COLO668 (cell line): ENCODE measurements at regions not wholly inside any gene's neighbourhood (a gene's known extent, or its start where the extent isn't known, plus 50 kb on each side); places are given as distances from the start of the nearest gene placed in this dataset.

Experiments used
- DNase-seq: peaks from one replicate; lab custom pipeline; 2025; ENCODE audit not compliant: unreplicated experiment; lab: John Stamatoyannopoulos, UW

DNA sequence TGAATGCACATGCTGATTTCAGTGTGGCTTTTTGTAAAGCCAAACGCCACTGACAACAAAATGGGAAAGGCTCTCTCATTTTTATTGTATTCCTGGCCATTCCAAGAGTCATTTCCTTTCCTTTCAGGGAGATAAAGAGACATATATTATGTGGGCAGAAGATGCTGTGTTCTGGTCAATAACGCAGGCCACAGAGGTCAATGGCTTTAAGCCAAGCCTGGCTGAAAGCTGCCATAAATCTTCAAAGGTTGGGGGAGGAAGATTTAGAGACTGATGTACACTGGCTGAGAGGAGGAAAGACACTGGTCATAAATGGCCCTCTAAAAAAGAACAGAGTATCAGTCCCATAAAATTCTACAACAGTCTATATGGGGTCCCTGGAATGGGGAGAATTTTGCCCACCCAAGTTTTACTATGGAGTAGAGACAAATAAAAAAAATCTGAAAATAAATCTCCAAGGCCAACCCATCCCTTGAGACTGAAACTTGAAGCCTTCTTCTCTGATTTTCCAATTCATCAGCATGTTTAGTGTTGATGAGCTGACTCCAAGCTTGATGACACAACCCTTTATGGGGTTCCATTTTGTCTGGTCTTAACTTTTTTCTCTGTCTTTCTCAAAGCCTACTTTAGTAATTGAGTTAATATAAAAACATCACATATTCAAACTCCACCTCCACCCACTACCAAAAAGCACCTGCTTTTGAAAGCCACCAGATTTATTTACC lies 152.1 kb upstream of the SLC24A2 start:
- DNase-seq: no peak

GRCh38 chr9:19939734-19940278 lies 151.0 kb upstream of the SLC24A2 start:
- no peak for DNase-seq

- no peak for DNase-seq
These were observed 150.3 kb upstream of the SLC24A2 start for GRCh38 chr9:19938990-19939733.

- no peak for DNase-seq
These were observed 148.3 kb upstream of the SLC24A2 start for GRCh38 chr9:19937121-19937520.

- DNase-seq: no peak
These were observed 147.8 kb upstream of the SLC24A2 start for GRCh38 chr9:19936598-19936997.

- peak; percentile 13 for DNase-seq
These were observed 146.6 kb upstream of the SLC24A2 start for GRCh38 chr9:19935422-19935821.

DNA sequence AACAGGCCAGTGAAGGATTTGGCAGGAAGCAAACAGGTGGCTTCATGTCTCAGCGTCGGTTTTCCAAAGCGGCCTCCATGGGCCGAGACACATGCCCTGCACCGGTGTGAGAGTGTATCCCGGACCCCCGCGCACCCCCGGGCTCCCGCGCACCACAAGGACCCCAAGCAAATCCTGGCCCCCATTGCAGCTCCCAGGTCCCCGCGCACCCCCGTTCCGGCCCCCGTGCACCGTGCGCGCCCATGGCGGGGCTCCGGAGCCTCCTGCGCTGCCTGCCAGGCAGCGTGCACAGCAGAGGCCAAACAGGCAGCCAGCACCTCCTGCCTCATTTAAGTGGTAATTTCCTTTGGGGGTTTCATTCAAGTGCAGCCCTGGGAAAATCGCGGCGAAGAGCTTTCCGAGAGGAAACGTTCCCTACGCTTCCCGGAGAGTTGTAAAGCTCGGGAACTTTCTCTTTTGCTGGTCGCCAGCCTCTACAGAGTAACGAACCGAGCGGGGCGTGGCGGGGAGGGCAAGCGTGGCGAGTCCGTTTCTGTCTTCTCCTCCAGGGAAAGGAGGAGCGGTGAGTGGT lies 145.5 kb upstream of the SLC24A2 start:
- peak; percentile 38 for DNase-seq

DNA sequence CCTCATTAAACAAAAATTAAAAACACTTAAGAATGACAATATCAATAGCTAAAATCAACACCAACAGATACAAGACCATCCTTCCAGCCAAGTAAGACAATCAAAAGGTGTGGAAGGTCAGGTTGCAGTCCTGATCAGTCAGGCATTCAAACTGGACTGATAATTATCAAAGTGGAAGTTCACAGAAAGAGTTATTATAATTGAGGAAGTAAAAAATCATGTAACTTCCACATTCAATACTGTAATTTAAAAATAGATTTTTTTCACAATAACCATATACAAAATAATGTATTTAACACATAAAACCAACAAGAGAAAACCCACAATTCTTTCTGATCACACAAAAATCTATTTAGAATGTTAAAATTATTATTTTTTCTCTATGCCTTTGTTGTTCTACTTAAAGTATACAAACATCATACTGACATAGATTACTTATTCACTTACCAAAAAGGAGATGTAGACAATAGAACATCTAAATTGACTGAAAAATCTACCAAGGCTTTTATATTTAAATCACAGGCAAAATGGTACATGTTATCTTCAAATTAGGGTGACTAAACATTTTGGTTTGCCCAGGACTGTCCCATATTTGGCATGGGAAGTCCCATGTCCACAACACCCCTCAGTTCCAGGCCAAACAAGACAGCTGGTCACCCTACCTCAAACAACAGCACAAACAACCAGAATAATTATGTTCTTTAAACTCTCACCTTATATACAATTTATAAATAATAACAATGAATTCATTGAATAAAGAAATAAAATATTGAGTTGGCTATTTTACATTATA lies 142.5 kb upstream of the SLC24A2 start:
- DNase-seq: no peak

DNA sequence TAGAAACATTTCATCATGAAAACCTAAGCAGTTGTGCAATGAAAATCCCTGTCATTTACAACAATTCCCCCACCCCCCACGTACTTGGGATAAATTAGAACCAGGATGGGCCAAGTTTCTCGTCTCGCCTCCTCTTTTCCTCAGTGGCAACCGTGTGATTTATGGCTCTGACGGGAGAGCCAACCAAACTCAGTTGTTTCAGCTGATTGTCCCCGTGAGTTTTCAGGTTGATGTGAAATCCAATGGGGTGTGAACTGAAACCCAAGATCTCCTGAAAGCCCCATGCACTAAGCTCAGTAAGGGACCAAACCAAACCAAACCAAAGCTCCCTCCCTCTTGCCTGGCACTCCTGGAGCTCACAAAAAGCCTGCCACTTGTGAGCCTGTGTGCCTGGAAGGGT lies 138.7 kb upstream of the SLC24A2 start:
- DNase-seq: no peak

DNA sequence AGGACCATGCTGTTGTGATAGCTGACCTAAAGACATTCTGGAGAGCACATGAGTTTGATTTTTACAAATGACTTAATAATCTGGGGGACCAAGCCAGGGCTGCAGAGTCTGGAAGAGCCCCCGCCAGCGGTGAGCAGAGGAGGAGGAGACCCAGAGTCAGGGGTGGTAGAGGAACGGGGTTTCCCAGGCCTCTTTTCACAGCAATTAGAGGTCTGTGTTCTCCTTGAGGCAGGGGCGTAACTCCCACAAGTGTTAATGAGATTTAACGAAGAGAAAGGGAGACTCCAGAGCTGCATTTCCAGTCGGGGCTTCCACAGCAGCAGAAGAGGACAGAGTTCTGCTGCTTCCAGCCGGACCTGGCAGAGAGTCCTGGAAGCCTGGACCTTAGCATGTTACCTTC lies 137.9 kb upstream of the SLC24A2 start:
- no peak for DNase-seq

- DNase-seq: peak; percentile 68
These were observed 137.1 kb upstream of the SLC24A2 start for GRCh38 chr9:19925674-19926503.

DNA sequence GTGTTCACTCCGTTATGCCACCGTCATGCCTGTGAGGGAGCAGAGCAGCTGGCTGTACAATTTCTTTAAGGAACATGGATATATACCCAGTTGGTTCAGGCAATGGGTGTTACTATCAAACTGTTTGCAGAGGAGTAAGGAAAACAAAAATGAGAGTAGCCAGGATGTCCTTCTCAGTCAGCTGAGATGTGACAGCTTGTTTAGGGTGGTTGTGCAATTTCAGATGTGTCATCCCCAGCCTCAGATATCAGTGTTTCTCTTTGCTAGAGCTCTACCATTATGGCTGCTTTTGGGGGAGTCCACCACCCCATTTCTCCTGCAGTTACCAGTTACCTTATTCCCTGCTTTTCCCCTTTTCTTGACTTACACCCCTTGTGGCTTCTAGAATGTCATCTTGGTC lies 135.2 kb upstream of the SLC24A2 start:
- DNase-seq: no peak

GRCh38 chr9:19922476-19923118 lies 133.8 kb upstream of the SLC24A2 start:
- peak; percentile 12 for DNase-seq

- DNase-seq: no peak
These were observed 131.6 kb upstream of the SLC24A2 start for GRCh38 chr9:19920401-19920800.

- DNase-seq: no peak
These were observed 129.8 kb upstream of the SLC24A2 start for GRCh38 chr9:19918630-19919029.

DNA sequence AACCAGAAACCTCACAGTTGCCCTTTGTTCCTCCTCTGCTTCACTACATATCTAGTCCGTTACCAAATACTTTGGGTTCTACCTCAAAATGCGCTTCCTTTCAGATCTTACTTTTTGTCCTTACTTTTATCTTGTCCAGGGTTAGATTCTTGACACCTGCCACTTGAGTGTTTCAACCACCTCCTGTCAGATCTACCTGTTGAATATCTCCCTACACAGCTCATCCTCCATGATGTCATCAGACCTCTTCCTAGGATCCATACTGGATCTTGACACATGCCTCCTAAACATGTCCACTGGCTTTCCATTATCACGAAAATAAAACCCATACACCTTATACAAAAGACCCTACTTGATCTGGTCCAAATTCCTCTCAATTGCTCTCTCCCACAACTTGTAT lies 125.2 kb upstream of the SLC24A2 start:
- DNase-seq: no peak

DNA sequence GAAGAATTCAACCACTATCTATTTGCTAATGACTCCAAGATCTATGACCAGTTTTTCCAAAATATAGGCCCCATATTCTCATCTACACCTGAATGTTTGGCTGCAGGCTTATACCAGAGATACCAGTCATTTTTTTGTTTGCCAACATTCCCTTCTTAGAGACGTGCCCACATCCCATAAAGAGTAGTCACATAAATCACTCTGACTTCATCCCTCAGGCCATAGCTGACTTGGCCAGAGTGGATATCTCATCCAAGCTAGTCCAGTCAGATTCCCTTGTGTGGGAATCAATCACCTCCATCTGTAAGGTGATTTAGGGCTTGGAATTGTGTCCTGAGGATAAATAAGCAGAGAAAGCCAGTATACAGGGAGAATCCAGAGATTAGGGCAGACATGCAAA lies 124.3 kb upstream of the SLC24A2 start:
- no peak for DNase-seq

DNA sequence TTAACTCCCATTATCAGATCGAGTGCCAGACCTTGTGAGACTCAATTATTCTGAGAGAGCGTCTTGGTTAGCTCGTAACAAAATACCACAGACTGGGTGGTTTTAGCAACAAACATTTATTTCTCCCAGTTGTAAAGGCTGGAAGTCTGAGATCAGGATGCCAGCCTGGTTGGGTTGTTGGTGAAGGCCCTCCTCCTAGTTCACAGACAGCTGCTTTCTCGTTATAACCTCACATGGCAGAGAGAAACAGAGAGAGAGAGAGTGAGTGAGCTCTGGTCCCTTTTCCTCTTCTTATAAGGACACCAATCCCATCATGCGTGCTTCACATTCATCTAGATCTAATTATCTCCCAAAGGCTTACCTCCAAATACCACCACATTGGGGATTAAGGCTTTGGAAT lies 114.2 kb upstream of the SLC24A2 start:
- no peak for DNase-seq

GRCh38 chr9:19901586-19901985 lies 112.7 kb upstream of the SLC24A2 start:
- no peak for DNase-seq

GRCh38 chr9:19896161-19896560 lies 107.3 kb upstream of the SLC24A2 start:
- no peak for DNase-seq
